Stimulated activated naive CD8-positive, alpha-beta T cell treated with anti-CD3 and anti-CD28 coated beads, Interleukin-15, amount 100 ng/mL, for 72 hours (primary cell): ENCODE measurements at regions not wholly inside any gene's neighbourhood (a gene's known extent, or its start where the extent isn't known, plus 50 kb on each side); places are given as distances from the start of the nearest gene placed in this dataset.
A peak's percentile ranks its signal among the peaks of the same experiment; 100 is the strongest.

Source experiments
- ATAC-seq: fragments of 150-1000 bp; cut with Tn5 transposase; 2 replicates; pipeline ENCODE4 v1.10.0; 2021; ENCODE audit warnings: mild to moderate bottlenecking, moderate library complexity
- DNase-seq, 2 donors: peaks; one replicate each; pipeline ENCODE4 v3.0.0; 2021 to 2022
- H3K27ac Mint-ChIP-seq, 2 donors: one replicate each; pipeline ENCODE4 v1.8.0; 2022; ENCODE audit warnings: mild to moderate bottlenecking in 2 of 2, mixed read lengths in 2 of 2, moderate library complexity in 2 of 2
- H3K27me3 Mint-ChIP-seq: one replicate; pipeline ENCODE4 v1.8.0; 2022; ENCODE audit warnings: mixed read lengths
- H3K4me1 Mint-ChIP-seq: one replicate; pipeline ENCODE4 v1.8.0; 2022; ENCODE audit warnings: mild to moderate bottlenecking, mixed read lengths
- H3K4me3 Mint-ChIP-seq, 2 donors: one replicate each; pipeline ENCODE4 v1.8.0; 2022; ENCODE audit warnings: mild to moderate bottlenecking in 2 of 2, mixed read lengths in 2 of 2, moderate library complexity in 1 of 2
- H3K9me3 Mint-ChIP-seq, 2 donors: one replicate each; pipeline ENCODE4 v1.8.0; 2022; ENCODE audit warnings: mixed read lengths in 2 of 2

DNA sequence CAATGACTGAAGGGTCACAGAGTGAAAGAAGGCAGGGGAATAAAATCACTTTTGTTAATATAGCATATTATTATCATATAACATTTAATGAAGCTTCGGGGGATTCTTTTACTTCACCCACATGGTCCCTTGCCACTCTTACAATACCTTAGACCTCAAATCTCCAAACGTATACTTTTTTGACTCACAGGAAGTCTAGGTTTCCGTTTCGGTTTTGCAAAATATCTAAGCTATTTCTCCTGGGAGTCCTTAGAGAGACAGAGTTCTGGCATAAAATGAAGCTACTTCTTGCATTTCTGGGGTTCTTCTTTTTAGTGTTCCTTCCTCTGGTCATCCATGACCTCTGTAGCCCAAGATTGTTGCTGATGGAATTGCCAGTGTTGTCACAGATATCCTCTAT lies 590.5 kb upstream of the ATP2B1 start:
- Mint-ChIP-seq H3K9me3 (no peaks in the 10 kb centered on the region), H3K27ac (no peak overlapping the region), H3K4me3 (peak overlapping the region; percentile 5 to 54), H3K27me3 (peaks cover 10% of the 10 kb centered on the region), H3K4me1 (peaks cover 16% of the 10 kb centered on the region)
- DNase-seq = no peak
- peak; percentile 79 for ATAC-seq

GRCh38 chr12:90298289-90298948 lies 589.8 kb upstream of the ATP2B1 start:
- H3K4me1 Mint-ChIP-seq = peaks cover 16% of the 10 kb centered on the region
- H3K27ac Mint-ChIP-seq = no peak overlapping the region
- DNase-seq (no peak), ATAC-seq (no peak)
- peaks cover 10% of the 10 kb centered on the region for H3K27me3 Mint-ChIP-seq
- no peaks in the 10 kb centered on the region for H3K9me3 Mint-ChIP-seq
- H3K4me3 Mint-ChIP-seq = no peak overlapping the region

DNA sequence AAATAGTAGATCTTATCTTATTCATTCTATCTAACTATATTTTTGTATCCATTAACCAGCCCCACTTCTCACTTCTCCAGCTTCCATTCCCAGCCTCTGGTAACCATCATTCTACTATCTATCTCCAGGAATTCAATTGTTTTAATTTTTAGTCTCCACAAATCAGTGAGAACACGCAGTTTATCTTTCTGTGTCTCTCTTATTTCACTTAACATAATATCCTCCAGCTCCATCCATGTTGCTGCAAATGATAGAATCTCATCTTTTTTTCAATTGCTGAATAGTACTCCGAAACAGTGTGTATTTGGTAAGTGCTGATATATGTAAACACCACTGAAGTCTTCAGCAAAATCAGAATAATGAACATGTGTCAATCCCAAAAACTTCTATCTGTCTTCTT lies 587.2 kb upstream of the ATP2B1 start:
- ATAC-seq (no peak), DNase-seq (no peak)
- H3K9me3 Mint-ChIP-seq = peaks cover 0 to 4% of the 10 kb centered on the region in 2 donors
- H3K4me1 Mint-ChIP-seq = peaks cover 16% of the 10 kb centered on the region
- H3K27ac Mint-ChIP-seq = no peak overlapping the region
- H3K4me3 Mint-ChIP-seq = no peak overlapping the region
- H3K27me3 Mint-ChIP-seq = peaks cover 20% of the 10 kb centered on the region

DNA sequence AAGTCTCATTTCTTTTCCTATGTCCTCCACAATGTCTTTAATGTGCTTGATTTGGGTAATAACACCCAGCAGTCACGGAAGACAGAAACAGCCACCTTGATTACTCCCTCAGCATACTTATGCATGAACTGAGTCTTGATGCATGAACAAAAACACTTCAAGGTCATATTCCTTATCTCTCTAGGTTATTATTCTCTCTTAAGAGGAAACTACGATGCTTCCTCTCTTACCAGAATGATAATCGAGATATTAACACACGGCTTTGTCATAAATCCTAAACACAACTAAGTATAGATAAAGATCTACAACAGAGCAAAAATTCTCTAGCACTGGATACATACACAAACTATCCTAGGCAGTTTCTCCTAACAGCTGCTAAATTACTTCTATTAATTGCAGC lies 583.5 kb upstream of the ATP2B1 start:
- Mint-ChIP-seq H3K27ac (no peak overlapping the region), H3K4me3 (no peak overlapping the region), H3K27me3 (peaks cover 20% of the 10 kb centered on the region), H3K4me1 (no peaks in the 10 kb centered on the region), H3K9me3 (peaks cover 11 to 12% of the 10 kb centered on the region in 2 donors)
- no peak for ATAC-seq
- DNase-seq = no peak

GRCh38 chr12:90290980-90291975 lies 582.6 kb upstream of the ATP2B1 start:
- Mint-ChIP-seq H3K4me1 (no peaks in the 10 kb centered on the region), H3K27me3 (peaks cover 19% of the 10 kb centered on the region), H3K9me3 (peaks cover 11 to 12% of the 10 kb centered on the region in 2 donors), H3K27ac (no peak overlapping the region), H3K4me3 (no peak overlapping the region)
- DNase-seq (no peak), ATAC-seq (no peak)

DNA sequence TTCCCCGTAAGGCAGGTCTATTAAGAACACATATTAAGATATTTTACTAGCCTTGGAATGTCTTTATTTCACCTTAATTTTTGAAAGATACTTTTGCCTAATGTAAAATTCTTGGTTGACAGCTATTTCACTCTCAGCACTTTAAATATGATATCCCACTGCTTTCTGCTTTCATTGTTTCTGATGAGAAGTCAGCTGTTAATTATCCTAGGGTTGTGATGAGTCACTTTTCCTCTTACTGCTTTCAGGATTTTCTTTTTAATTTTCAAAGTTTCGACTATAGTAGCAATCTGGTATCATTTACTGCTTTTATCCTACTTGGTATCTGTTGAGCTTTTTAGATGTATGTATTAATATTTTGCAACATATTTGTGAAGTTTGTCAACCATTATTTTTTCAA lies 578.9 kb upstream of the ATP2B1 start:
- ATAC-seq = no peak
- peaks cover 8% of the 10 kb centered on the region for H3K27me3 Mint-ChIP-seq
- no peak for DNase-seq
- H3K4me3 Mint-ChIP-seq = no peak overlapping the region
- no peak overlapping the region for H3K27ac Mint-ChIP-seq
- peaks cover 15 to 16% of the 10 kb centered on the region in 2 donors for H3K9me3 Mint-ChIP-seq
- H3K4me1 Mint-ChIP-seq = no peaks in the 10 kb centered on the region

GRCh38 chr12:90281154-90281868 lies 572.7 kb upstream of the ATP2B1 start:
- peaks cover 18% of the 10 kb centered on the region for H3K4me1 Mint-ChIP-seq
- peaks cover 12% of the 10 kb centered on the region for H3K27me3 Mint-ChIP-seq
- no peak overlapping the region for H3K27ac Mint-ChIP-seq
- no peak overlapping the region for H3K4me3 Mint-ChIP-seq
- H3K9me3 Mint-ChIP-seq = peaks cover 23 to 36% of the 10 kb centered on the region in 2 donors
- ATAC-seq = no peak
- DNase-seq = no peak

DNA sequence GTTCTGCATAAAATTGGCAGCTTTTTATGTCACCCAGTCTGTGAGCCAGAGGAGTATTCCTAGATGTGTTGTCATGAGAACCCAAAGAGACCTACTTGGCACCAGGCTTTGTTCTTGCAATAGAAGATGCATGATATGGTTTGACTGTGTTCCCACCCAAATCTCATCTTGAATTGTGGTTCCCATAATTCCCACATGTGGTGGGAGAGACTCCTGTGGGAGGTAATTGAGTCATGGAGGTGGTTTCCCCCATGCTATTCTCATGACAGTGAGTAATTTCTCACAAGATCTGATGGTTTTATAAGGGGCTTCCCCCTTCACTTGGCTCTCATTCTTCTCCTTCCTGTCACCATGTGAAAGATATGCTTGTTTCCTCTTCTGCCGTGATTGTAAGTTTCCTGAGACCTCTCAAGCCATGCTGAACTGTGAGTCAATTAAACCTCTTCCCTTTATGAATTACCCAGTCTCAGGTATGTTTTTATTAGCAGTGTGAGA lies 572.0 kb upstream of the ATP2B1 start:
- Mint-ChIP-seq H3K27me3 (peaks cover 12% of the 10 kb centered on the region), H3K27ac (peak overlapping the region; percentile 33 to 56), H3K4me3 (no peak overlapping the region), H3K9me3 (peaks cover 23 to 36% of the 10 kb centered on the region in 2 donors), H3K4me1 (peaks cover 18% of the 10 kb centered on the region)
- ATAC-seq (peak; percentile 90), DNase-seq (peak; percentile 42 to 51)

DNA sequence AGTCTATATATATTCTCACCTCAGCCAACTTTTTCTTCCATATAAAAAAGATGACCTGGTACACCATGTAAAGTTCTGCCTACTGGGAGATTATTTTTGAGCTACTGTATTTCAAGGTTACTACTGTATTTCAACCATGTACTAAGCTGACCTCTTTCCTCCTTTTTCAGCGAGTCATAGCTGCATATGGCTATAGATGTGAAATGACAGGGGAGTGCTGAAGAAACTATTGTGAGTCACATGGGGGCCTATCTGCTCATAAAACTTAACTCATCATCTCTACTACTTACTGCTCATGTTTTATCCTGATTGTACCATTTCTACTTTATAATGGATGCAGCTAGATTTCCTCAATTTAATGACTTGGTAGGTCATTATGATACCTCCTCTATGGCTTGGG lies 571.4 kb upstream of the ATP2B1 start:
- ATAC-seq (peak; percentile 82), DNase-seq (no peak)
- peaks cover 18% of the 10 kb centered on the region for H3K4me1 Mint-ChIP-seq
- peaks cover 23 to 36% of the 10 kb centered on the region in 2 donors for H3K9me3 Mint-ChIP-seq
- peak overlapping the region in 1 of 2 donors; percentile 56 for H3K27ac Mint-ChIP-seq
- H3K27me3 Mint-ChIP-seq = peaks cover 14% of the 10 kb centered on the region
- H3K4me3 Mint-ChIP-seq = no peak overlapping the region

DNA sequence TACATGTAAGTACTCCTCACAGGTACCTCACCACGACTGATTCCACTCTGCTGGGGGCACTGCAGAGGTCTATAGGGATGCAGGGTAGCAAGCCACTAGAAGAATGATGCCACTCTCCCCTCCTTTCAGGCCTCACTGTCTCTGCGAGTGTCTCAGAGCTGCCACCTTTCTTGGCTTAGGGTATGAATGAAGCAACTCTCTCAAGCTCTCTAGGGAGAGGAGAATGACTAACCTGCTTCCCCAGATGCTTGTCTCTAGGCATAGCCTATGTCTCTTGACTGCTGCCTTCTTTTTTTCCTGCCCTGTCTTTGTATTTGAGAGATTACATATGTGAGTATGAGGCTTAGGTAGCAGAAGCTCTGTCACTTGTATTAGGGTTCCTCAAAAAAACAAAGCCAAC lies 566.5 kb upstream of the ATP2B1 start:
- no peak for DNase-seq
- ATAC-seq = no peak
- no peak overlapping the region for H3K4me3 Mint-ChIP-seq
- peaks cover 5 to 7% of the 10 kb centered on the region in 2 donors for H3K9me3 Mint-ChIP-seq
- H3K4me1 Mint-ChIP-seq = peaks cover 9% of the 10 kb centered on the region
- no peak overlapping the region for H3K27ac Mint-ChIP-seq
- peaks cover 21% of the 10 kb centered on the region for H3K27me3 Mint-ChIP-seq

DNA sequence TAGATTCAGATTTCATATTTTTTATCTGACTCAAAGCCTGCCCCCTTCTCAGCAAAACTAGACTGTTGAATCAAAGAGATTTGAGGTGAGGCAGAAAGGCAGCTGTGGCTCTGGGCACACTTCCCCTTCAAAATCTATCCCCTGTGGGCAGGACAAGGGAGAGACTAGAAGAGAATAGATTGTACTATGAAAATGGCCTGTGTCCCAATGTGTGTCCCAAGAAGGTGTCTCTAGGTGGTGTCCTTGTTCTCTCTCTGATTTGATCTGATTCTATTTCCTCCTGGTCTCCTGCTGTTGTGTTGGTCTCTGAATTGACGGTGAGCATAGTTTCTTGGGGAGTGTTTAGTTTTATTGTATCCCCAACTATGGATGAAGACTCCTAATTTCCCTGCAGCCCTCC lies 565.8 kb upstream of the ATP2B1 start:
- peak; percentile 46 for ATAC-seq
- DNase-seq = no peak
- H3K27me3 Mint-ChIP-seq = peaks cover 21% of the 10 kb centered on the region
- H3K4me1 Mint-ChIP-seq = peaks cover 10% of the 10 kb centered on the region
- no peaks in the 10 kb centered on the region for H3K9me3 Mint-ChIP-seq
- H3K4me3 Mint-ChIP-seq = no peak overlapping the region
- no peak overlapping the region for H3K27ac Mint-ChIP-seq

- H3K9me3 Mint-ChIP-seq = no peaks in the 10 kb centered on the region
- ATAC-seq = peak; percentile 55
- H3K4me3 Mint-ChIP-seq = no peak overlapping the region
- H3K4me1 Mint-ChIP-seq = peaks cover 19% of the 10 kb centered on the region
- no peak overlapping the region for H3K27ac Mint-ChIP-seq
- peaks cover 8% of the 10 kb centered on the region for H3K27me3 Mint-ChIP-seq
- DNase-seq = no peak
These were observed 559.9 kb upstream of the ATP2B1 start for GRCh38 chr12:90268574-90268973.

DNA sequence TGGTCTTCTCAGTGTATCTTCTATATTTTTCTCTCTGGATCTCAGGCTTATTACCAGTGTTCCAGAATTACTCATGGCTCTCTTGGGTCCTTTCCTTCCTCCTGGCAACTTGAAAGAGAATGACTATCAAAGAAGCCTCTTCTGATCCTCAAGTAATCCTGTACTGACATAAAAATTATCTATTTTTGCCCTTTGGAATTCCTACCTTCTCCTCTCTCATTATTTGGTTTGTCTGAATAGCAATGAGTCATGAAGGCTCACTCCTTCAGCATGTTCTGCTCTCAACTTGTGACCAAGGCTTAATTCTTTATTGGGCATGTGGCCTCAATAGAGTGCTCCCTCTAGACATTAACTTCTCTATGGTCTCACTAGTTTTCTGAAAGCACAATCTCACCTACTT lies 553.6 kb upstream of the ATP2B1 start:
- Mint-ChIP-seq H3K27ac (no peak overlapping the region), H3K27me3 (peaks cover 14% of the 10 kb centered on the region), H3K4me1 (no peaks in the 10 kb centered on the region), H3K4me3 (no peak overlapping the region), H3K9me3 (no peaks in the 10 kb centered on the region)
- DNase-seq (no peak), ATAC-seq (no peak)

DNA sequence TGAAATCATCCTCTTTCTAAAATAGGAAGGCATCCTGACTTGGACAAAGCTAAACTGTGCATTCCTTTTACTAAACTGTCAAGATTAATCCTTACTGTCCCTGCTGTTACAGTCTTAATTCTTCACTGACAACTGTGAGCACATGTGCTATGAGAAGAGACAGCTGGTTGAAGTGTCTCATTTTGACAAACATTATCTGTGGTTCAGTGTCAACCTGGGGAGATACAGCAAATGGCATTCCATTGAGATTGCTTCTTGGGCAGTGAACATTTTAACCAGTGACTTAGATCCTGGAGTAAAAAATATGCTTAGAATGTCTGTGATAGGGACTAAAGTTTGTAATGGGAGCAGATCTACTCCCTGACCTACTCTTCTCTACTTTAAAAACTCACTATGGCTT lies 552.6 kb upstream of the ATP2B1 start:
- Mint-ChIP-seq H3K4me3 (no peak overlapping the region), H3K9me3 (no peaks in the 10 kb centered on the region), H3K27ac (no peak overlapping the region), H3K27me3 (peaks cover 8% of the 10 kb centered on the region), H3K4me1 (no peaks in the 10 kb centered on the region)
- ATAC-seq (no peak), DNase-seq (no peak)

DNA sequence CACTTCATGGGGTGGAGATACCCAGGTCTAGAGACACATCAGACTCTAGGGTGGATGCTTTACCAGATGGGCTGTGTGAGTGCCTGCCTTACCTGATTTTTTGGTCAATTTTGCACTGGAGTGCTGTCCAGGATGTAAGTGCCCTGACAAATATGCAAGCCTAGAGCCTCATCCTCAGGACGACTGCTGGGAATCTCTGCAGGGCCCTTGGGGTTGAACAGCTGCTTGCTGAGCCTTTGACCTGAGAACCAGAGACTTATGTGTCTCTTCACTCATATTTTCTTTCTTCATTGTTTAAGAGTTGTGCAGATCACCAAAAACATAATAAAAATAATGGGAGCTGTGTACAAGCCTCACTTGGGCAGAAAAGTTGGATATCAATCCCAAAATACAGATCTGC lies 551.5 kb upstream of the ATP2B1 start:
- no peak for ATAC-seq

More for the DNA sequence above, 551.5 kb upstream of the ATP2B1 start:
- Mint-ChIP-seq H3K9me3 (no peaks in the 10 kb centered on the region), H3K4me1 (no peaks in the 10 kb centered on the region), H3K27ac (no peak overlapping the region), H3K4me3 (no peak overlapping the region), H3K27me3 (peaks cover 8% of the 10 kb centered on the region)
- DNase-seq = no peak
